Panc1 (cell line): ENCODE measurements at regions not wholly inside any gene's neighbourhood (a gene's known extent, or its start where the extent isn't known, plus 50 kb on each side); places are given as distances from the start of the nearest gene placed in this dataset.

ENCODE experiments used
- CTCF ChIP-seq: fragments of 450-650 bp; IDR thresholded peaks from 2 replicates; pipeline ENCODE4 v1.5.1; 2017; ENCODE audit warnings: mild to moderate bottlenecking
- POLR2AphosphoS5 ChIP-seq: IDR thresholded peaks from 2 replicates; pipeline ENCODE4 v1.6.1; 2012; ENCODE audit warnings: mild to moderate bottlenecking, low read depth, low read length, moderate library complexity
- REST ChIP-seq, 2 experiments: IDR thresholded peaks; 2 replicates each; pipeline ENCODE4 v1.6.1; 2011 to 2012; ENCODE audit warnings: low read depth in 2 of 2, control low read depth in 1 of 2, low read length in 1 of 2, mild to moderate bottlenecking in 1 of 2, moderate library complexity in 1 of 2; ENCODE audit not compliant: insufficient read depth in 1 of 2
- TCF7L2 ChIP-seq: IDR thresholded peaks from 2 replicates; pipeline ENCODE4 v1.6.1; 2011; ENCODE audit warnings: mild to moderate bottlenecking, low read depth, low read length, inconsistent platforms

GRCh38 chr4:175427751-175428150 is 384.3 kb downstream of the GPM6A start:
- TF ChIP-seq POLR2AphosphoS5 = no peak
- no peak for TF ChIP-seq CTCF
- TF ChIP-seq REST (IDR thresholded peaks at IDR 0.05; ENCODE audit: insufficient read depth in 1 of 2, low read depth in 2 of 2, low read length in 1 of 2) = no peak
- no peak for TF ChIP-seq TCF7L2
